ENCODE measurements at regions not wholly inside any gene's neighbourhood (a gene's known extent, or its start where the extent isn't known, plus 50 kb on each side); places are given as distances from the start of the nearest gene placed in this dataset.

DNA sequence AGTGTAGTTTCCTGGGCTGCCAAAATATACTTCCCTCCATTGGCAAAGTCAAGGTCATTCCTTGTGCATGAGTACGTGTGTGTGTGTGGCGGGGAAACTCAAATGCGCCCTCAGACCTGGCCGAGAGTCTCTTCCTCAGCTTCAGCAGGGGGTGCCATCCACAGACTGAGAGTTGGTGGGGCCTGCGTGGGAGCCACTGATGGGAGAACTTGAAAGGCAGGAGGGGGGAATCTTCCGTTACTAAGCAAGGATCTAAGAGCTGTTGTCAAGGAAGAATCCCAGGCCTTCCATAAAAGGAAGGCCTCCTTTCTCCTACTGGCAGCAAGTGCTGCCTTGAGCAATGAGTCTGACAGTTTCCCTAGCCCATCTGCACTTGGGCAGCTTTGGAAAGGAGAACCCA, 274.9 kb downstream of the EMP1 start:
- Histone ChIP-seq H3K4me1 (ENCODE audit: control insufficient read depth in 1 of 2, insufficient read depth in 2 of 2, low read length in 2 of 2) (no peaks in the 10 kb centered on the region), H3K27me3 (ENCODE audit: insufficient read depth, low read length) (no peaks in the 10 kb centered on the region), H4K20me1 (ENCODE audit: insufficient read depth) (no peaks in the 10 kb centered on the region), H3K4me3 (replicated peaks in 1 of 2; ENCODE audit: low read depth in 1 of 2, low read length in 2 of 2) (no peak overlapping the region), H3K9ac (ENCODE audit: low read length) (no peak overlapping the region), H3K9me3 (ENCODE audit: control insufficient read depth in 1 of 2, insufficient read depth in 1 of 2, low read depth in 1 of 2, low read length in 2 of 2) (no peaks in the 10 kb centered on the region), H3K9me2 (ENCODE audit: insufficient read depth) (no peaks in the 10 kb centered on the region), H3K36me3 (ENCODE audit: control insufficient read depth in 1 of 2, insufficient read depth in 2 of 2, low read length in 2 of 2) (no peaks in the 10 kb centered on the region), H3K4me2 (ENCODE audit: low read length) (no peak overlapping the region), H3K27ac (ENCODE audit: low read depth, low read length) (no peak overlapping the region), H2AFZ (ENCODE audit: low read depth, low read length, poor library complexity, severe bottlenecking) (no peak overlapping the region), H3K79me2 (ENCODE audit: insufficient read depth, low read length) (no peaks in the 10 kb centered on the region)
- RAD21 ChIA-PET (ENCODE audit: low non-redundant PET in 1 of 2, low total read pairs in 2 of 2, uncharacterized antibody in 2 of 2, unreplicated experiment in 2 of 2) = no interaction called here
- TF ChIP-seq FOSL1 (IDR thresholded peaks at IDR 0.05; ENCODE audit: low read depth) = no peak
- ATAC-seq (no peak), DNase-seq (ENCODE audit: low read depth, low spot score) (no peak)
- CTCF ChIA-PET = no interaction called here
- POLR2A ChIA-PET = no interaction called here
- BruUV-seq (replicated peaks) = no TSS peak
- intact Hi-C loops (cut with micrococcal nuclease) = no loop called here

DNA sequence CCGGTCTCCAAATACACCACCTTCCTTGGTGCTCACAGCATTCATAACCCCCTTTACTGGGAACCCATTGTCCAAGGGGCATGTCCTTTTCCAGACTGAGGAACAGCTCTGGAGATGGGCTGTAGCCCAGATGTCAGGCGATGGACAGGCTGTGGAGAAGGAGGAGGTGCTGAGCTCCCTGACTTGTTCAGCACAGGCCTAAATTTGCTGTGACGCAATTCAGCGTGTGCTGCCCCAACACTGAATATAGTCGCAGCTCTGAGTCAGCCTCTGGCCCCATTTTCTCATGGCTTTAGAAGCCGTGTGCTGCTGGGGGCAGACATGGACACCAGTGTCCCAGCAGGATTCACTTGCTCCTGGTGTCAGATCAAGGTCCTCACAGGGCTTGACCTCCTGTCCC, 269.1 kb downstream of the EMP1 start:
- no peaks in the 10 kb centered on the region for H3K36me3 ChIP-seq (ENCODE audit: control insufficient read depth in 1 of 2, insufficient read depth in 2 of 2, low read length in 2 of 2)
- H3K9me3 ChIP-seq (ENCODE audit: control insufficient read depth in 1 of 2, insufficient read depth in 1 of 2, low read depth in 1 of 2, low read length in 2 of 2) = no peaks in the 10 kb centered on the region
- no peak for ATAC-seq
- DNase-seq (ENCODE audit: low read depth, low spot score) = no peak
- POLR2A ChIA-PET = no interaction called here
- no peak overlapping the region for H2AFZ ChIP-seq (ENCODE audit: low read depth, low read length, poor library complexity, severe bottlenecking)
- H3K79me2 ChIP-seq (ENCODE audit: insufficient read depth, low read length) = no peaks in the 10 kb centered on the region
- H3K4me2 ChIP-seq (ENCODE audit: low read length) = no peak overlapping the region
- H3K27ac ChIP-seq (ENCODE audit: low read depth, low read length) = no peak overlapping the region
- CTCF ChIA-PET = interaction anchor here (0.9 kb wide), 1 partner anchor 70 kb away, joined by 3 read pairs; no protein-coding TSS in a partner anchor
- H4K20me1 ChIP-seq (ENCODE audit: insufficient read depth) = no peaks in the 10 kb centered on the region
- no peaks in the 10 kb centered on the region for H3K27me3 ChIP-seq (ENCODE audit: insufficient read depth, low read length)
- H3K4me1 ChIP-seq (ENCODE audit: control insufficient read depth in 1 of 2, insufficient read depth in 2 of 2, low read length in 2 of 2) = no peaks in the 10 kb centered on the region
- no peaks in the 10 kb centered on the region for H3K9me2 ChIP-seq (ENCODE audit: insufficient read depth)
- H3K9ac ChIP-seq (ENCODE audit: low read length) = no peak overlapping the region
- intact Hi-C loops (cut with micrococcal nuclease) = no loop called here
- H3K4me3 ChIP-seq (replicated peaks in 1 of 2; ENCODE audit: low read depth in 1 of 2, low read length in 2 of 2) = no peak overlapping the region
- RAD21 ChIA-PET (ENCODE audit: low non-redundant PET in 1 of 2, low total read pairs in 2 of 2, uncharacterized antibody in 2 of 2, unreplicated experiment in 2 of 2) = no interaction called here
- no peak for TF ChIP-seq SIN3A (IDR thresholded peaks at IDR 0.05; ENCODE audit: low read depth)
- TF ChIP-seq EZH2phosphoT487 (IDR thresholded peaks at IDR 0.05; ENCODE audit: borderline replicate concordance) = no peak
- no peak for TF ChIP-seq POLR2A (IDR thresholded peaks at IDR 0.05; ENCODE audit: borderline replicate concordance, extremely low read depth, insufficient read depth, insufficient read length)
- TF ChIP-seq ELF1 (IDR thresholded peaks at IDR 0.05; ENCODE audit: borderline replicate concordance, low read depth) = no peak
- no peak for TF ChIP-seq CBX3 (IDR thresholded peaks at IDR 0.05; ENCODE audit: low read depth)
- TF ChIP-seq, protein P1, sequence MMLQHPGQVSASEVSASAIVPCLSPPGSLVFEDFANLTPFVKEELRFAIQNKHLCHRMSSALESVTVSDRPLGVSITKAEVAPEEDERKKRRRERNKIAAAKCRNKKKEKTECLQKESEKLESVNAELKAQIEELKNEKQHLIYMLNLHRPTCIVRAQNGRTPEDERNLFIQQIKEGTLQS (IDR thresholded peaks at IDR 0.05) = no peak
- TF ChIP-seq, protein P2, sequence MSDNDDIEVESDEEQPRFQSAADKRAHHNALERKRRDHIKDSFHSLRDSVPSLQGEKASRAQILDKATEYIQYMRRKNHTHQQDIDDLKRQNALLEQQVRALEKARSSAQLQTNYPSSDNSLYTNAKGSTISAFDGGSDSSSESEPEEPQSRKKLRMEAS (IDR thresholded peaks at IDR 0.05) = no peak
- no peak for TF ChIP-seq YY1 (IDR thresholded peaks at IDR 0.05; ENCODE audit: extremely low read depth, insufficient replicate concordance, low read depth, low read length)
- no peak for TF ChIP-seq JUND (IDR thresholded peaks at IDR 0.05)
- no peak for TF ChIP-seq EGR1 (IDR thresholded peaks at IDR 0.05; ENCODE audit: low read depth)
- TF ChIP-seq ZFX (IDR thresholded peaks at IDR 0.05) = no peak
- no peak for TF ChIP-seq EZH2 (IDR thresholded peaks at IDR 0.05)
- TF ChIP-seq, protein P3, sequence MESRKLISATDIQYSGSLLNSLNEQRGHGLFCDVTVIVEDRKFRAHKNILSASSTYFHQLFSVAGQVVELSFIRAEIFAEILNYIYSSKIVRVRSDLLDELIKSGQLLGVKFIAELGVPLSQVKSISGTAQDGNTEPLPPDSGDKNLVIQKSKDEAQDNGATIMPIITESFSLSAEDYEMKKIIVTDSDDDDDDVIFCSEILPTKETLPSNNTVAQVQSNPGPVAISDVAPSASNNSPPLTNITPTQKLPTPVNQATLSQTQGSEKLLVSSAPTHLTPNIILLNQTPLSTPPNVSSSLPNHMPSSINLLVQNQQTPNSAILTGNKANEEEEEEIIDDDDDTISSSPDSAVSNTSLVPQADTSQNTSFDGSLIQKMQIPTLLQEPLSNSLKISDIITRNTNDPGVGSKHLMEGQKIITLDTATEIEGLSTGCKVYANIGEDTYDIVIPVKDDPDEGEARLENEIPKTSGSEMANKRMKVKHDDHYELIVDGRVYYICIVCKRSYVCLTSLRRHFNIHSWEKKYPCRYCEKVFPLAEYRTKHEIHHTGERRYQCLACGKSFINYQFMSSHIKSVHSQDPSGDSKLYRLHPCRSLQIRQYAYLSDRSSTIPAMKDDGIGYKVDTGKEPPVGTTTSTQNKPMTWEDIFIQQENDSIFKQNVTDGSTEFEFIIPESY (IDR thresholded peaks at IDR 0.05; ENCODE audit: extremely low read depth, insufficient replicate concordance, low read length) = no peak
- no peak for TF ChIP-seq CEBPB (IDR thresholded peaks at IDR 0.05; ENCODE audit: low read depth)
- TF ChIP-seq SP1 (IDR thresholded peaks at IDR 0.05; ENCODE audit: low read depth) = no peak
- no peak for TF ChIP-seq ZNF274 (IDR thresholded peaks at IDR 0.05; ENCODE audit: low read depth, low read length)
- no peak for TF ChIP-seq SRF (IDR thresholded peaks at IDR 0.05; ENCODE audit: low read depth)
- TF ChIP-seq RAD21 (IDR thresholded peaks at IDR 0.05; ENCODE audit: low read depth) = no peak
- BruUV-seq (replicated peaks) = no TSS peak

Data from HCT116 (cell line).